ENCODE measurements at regions not wholly inside any gene's neighbourhood (a gene's known extent, or its start where the extent isn't known, plus 50 kb on each side); places are given as distances from the start of the nearest gene placed in this dataset.

DNA sequence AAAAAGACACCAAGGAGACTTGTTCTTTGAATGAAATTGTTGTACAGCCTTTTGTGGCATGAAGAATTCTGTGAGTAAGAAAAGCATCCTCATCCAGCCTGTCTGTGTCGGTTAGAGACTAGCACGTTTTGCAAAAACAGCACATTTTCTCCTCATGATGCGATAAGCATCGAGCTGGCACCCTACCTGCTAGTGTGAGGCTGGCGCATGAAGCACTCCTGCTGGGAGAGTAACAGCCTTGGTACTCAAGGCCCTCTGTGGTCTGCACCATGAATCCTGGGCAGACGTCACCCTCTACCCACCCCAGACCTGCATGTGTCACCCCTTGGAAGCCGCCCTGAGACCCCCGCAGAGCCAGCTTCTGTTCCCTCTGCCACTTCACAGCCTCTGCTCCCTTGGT lies 92.6 kb upstream of the TMEM132E start:
- CTCF ChIA-PET: no interaction called here
- Mint-ChIP-seq H3K27ac (no peak overlapping the region), H3K4me1 (no peaks in the 10 kb centered on the region), H3K27me3 (peaks cover 19 to 68% (median 49%) of the 10 kb centered on the region in 5 donors), H3K36me3 (no peaks in the 10 kb centered on the region), H3K4me3 (no peak overlapping the region), H3K9me3 (peaks cover 0 to 2% (median 0%) of the 10 kb centered on the region in 11 donors)
- no peaks in the 10 kb centered on the region for H3K27me3 ChIP-seq (ENCODE audit: control insufficient read depth in 2 of 2, insufficient read depth in 2 of 2, low read length in 2 of 2)
- POLR2A ChIA-PET: no interaction called here
- DNase-seq: no peak
- H3K36me3 ChIP-seq (ENCODE audit: control insufficient read depth in 2 of 3, insufficient read depth in 3 of 3, low read length in 3 of 3): no peaks in the 10 kb centered on the region
- intact Hi-C loops (cut with micrococcal nuclease): no loop called here
- H3K27ac ChIP-seq (ENCODE audit: low read depth, low read length): no peak overlapping the region
- no peaks in the 10 kb centered on the region for H3K4me1 ChIP-seq (ENCODE audit: control insufficient read depth in 2 of 2, insufficient read depth in 2 of 2, low read length in 2 of 2)
- no peak overlapping the region for H3K4me3 ChIP-seq (ENCODE audit: low read length)
- ATAC-seq: no peak
- no peaks in the 10 kb centered on the region for H3K9me3 ChIP-seq (ENCODE audit: control insufficient read depth in 2 of 3, low read length in 3 of 3)

DNA sequence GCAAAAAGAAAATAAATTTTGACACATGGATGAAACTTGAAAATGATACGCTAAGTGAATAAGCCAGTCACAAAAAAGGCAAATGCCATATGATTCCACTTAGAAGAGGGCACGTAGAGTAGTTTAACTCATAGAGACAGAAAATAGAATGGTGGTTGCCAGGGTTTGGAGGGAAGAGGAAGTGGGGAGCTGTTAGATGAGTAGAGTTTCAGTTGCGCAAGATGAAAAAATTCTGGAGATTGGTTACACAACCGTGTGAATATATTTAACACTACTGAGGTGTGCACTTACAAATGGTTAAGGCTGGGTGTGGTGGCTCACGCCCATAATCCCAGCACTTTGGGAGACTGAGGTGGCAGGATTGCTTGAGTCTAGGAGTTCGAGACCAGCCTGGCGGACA lies 93.4 kb upstream of the TMEM132E start:
- Mint-ChIP-seq H3K27me3 (peaks cover 20 to 61% (median 49%) of the 10 kb centered on the region in 5 donors), H3K27ac (no peak overlapping the region), H3K4me3 (no peak overlapping the region), H3K4me1 (no peaks in the 10 kb centered on the region), H3K9me3 (peaks cover 0 to 2% (median 0%) of the 10 kb centered on the region in 11 donors), H3K36me3 (no peaks in the 10 kb centered on the region)
- ChIA-PET POLR2A (no interaction called here), CTCF (interaction anchor here (0.6 kb wide), 1 partner anchor 133 kb away, joined by 3 read pairs; no protein-coding TSS in a partner anchor)
- Histone ChIP-seq H3K27ac (ENCODE audit: low read depth, low read length) (no peak overlapping the region), H3K36me3 (ENCODE audit: control insufficient read depth in 2 of 3, insufficient read depth in 3 of 3, low read length in 3 of 3) (no peaks in the 10 kb centered on the region), H3K4me1 (ENCODE audit: control insufficient read depth in 2 of 2, insufficient read depth in 2 of 2, low read length in 2 of 2) (no peaks in the 10 kb centered on the region), H3K4me3 (ENCODE audit: low read length) (no peak overlapping the region), H3K27me3 (ENCODE audit: control insufficient read depth in 2 of 2, insufficient read depth in 2 of 2, low read length in 2 of 2) (no peaks in the 10 kb centered on the region), H3K9me3 (ENCODE audit: control insufficient read depth in 2 of 3, low read length in 3 of 3) (no peaks in the 10 kb centered on the region)
- ATAC-seq: peak; percentile 22
- DNase-seq: no peak
- intact Hi-C loops (cut with micrococcal nuclease): no loop called here

DNA sequence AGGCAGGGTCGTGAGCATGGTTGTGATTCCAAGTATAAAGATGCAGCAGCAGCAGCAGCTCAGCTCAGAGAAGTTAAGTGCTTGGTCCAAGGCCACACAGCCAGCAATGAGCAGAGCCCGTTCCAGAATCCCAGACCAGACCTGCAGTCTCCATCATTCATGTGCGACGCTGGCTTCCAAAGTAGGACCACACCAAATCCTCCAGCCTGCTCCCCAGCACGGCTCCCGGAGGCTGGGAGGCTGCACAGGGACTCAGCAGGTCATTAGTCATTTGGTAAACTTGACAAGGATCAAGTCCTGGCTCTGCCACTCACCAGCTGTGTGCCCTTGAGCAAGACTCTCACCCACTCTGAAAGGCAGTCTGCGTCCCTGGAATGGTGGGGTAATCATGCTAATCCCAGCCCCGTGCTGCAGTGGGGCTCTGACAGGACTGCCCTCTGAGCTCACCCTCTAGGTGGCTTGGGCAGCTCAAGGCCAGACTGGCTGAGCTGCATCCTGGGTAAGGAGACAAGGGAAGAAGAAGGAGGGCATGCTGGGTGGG lies 95.1 kb upstream of the TMEM132E start:
- no peaks in the 10 kb centered on the region for H3K4me1 Mint-ChIP-seq
- no peaks in the 10 kb centered on the region for H3K9me3 Mint-ChIP-seq
- ATAC-seq (no peak), DNase-seq (no peak)
- H3K4me3 ChIP-seq (ENCODE audit: low read length): no peak overlapping the region
- intact Hi-C loops (cut with micrococcal nuclease): no loop called here
- peaks cover 14 to 54% (median 40%) of the 10 kb centered on the region in 5 donors for H3K27me3 Mint-ChIP-seq
- no peaks in the 10 kb centered on the region for H3K27me3 ChIP-seq (ENCODE audit: control insufficient read depth in 2 of 2, insufficient read depth in 2 of 2, low read length in 2 of 2)
- H3K4me3 Mint-ChIP-seq: no peak overlapping the region
- H3K4me1 ChIP-seq (ENCODE audit: control insufficient read depth in 2 of 2, insufficient read depth in 2 of 2, low read length in 2 of 2): no peaks in the 10 kb centered on the region
- ChIA-PET POLR2A (no interaction called here), CTCF (no interaction called here)
- H3K36me3 ChIP-seq (ENCODE audit: control insufficient read depth in 2 of 3, insufficient read depth in 3 of 3, low read length in 3 of 3): no peaks in the 10 kb centered on the region
- H3K27ac Mint-ChIP-seq: no peak overlapping the region
- H3K36me3 Mint-ChIP-seq: no peaks in the 10 kb centered on the region
- no peaks in the 10 kb centered on the region for H3K9me3 ChIP-seq (ENCODE audit: control insufficient read depth in 2 of 3, low read length in 3 of 3)
- no peak overlapping the region for H3K27ac ChIP-seq (ENCODE audit: low read depth, low read length)

DNA sequence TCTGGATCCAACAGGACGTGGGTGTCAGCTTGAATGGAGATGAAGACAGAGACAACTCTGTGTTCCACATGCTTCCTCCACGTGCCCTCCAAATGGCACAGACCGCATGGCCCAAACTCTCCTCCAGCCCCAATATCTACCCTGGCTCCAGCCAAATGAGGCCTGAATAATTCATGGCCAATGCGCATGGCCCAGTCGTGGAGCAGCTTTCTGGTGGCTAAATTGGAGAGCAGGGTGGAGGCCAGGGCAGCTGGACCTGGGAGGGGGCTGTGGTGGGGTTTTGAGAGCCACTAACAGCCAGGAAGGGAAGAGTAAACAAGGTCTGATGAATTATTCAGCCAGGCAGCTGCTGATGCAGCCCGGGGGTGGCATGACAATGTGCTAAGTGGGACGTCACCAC lies 96.7 kb upstream of the TMEM132E start:
- H3K36me3 Mint-ChIP-seq: no peaks in the 10 kb centered on the region
- H3K4me3 Mint-ChIP-seq: no peak overlapping the region
- no peak overlapping the region for H3K27ac Mint-ChIP-seq
- no peaks in the 10 kb centered on the region for H3K36me3 ChIP-seq (ENCODE audit: control insufficient read depth in 2 of 3, insufficient read depth in 3 of 3, low read length in 3 of 3)
- no peak overlapping the region for H3K4me3 ChIP-seq (ENCODE audit: low read length)
- H3K27ac ChIP-seq (ENCODE audit: low read depth, low read length): no peak overlapping the region
- H3K4me1 ChIP-seq (ENCODE audit: control insufficient read depth in 2 of 2, insufficient read depth in 2 of 2, low read length in 2 of 2): no peaks in the 10 kb centered on the region
- H3K4me1 Mint-ChIP-seq: no peaks in the 10 kb centered on the region
- no peaks in the 10 kb centered on the region for H3K9me3 Mint-ChIP-seq
- no peaks in the 10 kb centered on the region for H3K9me3 ChIP-seq (ENCODE audit: control insufficient read depth in 2 of 3, low read length in 3 of 3)
- peaks cover 10 to 43% (median 30%) of the 10 kb centered on the region in 5 donors for H3K27me3 Mint-ChIP-seq
- DNase-seq (no peak), ATAC-seq (no peak)
- CTCF ChIA-PET: no interaction called here
- POLR2A ChIA-PET: no interaction called here
- intact Hi-C loops (cut with micrococcal nuclease): no loop called here
- no peaks in the 10 kb centered on the region for H3K27me3 ChIP-seq (ENCODE audit: control insufficient read depth in 2 of 2, insufficient read depth in 2 of 2, low read length in 2 of 2)

DNA sequence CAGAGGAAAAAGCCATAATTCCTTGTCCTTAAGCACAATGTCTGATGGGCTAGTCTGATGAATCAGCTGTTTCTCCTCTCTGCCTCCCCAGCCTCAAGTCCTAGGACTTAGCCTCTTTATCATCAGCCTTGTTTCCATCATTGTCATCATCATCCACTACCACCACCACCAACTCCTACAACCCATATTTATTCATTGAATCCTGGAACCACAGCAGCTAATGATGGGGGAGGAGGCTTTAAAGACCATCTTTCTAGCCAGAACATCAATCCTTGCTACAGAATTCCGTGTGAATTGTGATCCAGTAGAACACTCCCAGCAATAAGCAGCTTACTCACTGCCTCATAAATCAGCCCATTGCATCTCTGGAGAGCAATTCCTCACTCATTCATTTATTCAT lies 97.6 kb upstream of the TMEM132E start:
- H3K27me3 Mint-ChIP-seq: peaks cover 7 to 38% (median 22%) of the 10 kb centered on the region in 5 donors
- H3K36me3 Mint-ChIP-seq: no peaks in the 10 kb centered on the region
- CTCF ChIA-PET: no interaction called here
- no peaks in the 10 kb centered on the region for H3K4me1 Mint-ChIP-seq
- no peaks in the 10 kb centered on the region for H3K36me3 ChIP-seq (ENCODE audit: control insufficient read depth in 2 of 3, insufficient read depth in 3 of 3, low read length in 3 of 3)
- no peaks in the 10 kb centered on the region for H3K9me3 ChIP-seq (ENCODE audit: control insufficient read depth in 2 of 3, low read length in 3 of 3)
- ATAC-seq: no peak
- H3K4me3 ChIP-seq (ENCODE audit: low read length): no peak overlapping the region
- no peaks in the 10 kb centered on the region for H3K9me3 Mint-ChIP-seq
- no peak overlapping the region for H3K27ac Mint-ChIP-seq
- H3K27me3 ChIP-seq (ENCODE audit: control insufficient read depth in 2 of 2, insufficient read depth in 2 of 2, low read length in 2 of 2): no peaks in the 10 kb centered on the region
- no peak overlapping the region for H3K4me3 Mint-ChIP-seq
- H3K27ac ChIP-seq (ENCODE audit: low read depth, low read length): no peak overlapping the region
- DNase-seq: no peak
- POLR2A ChIA-PET: no interaction called here
- no peaks in the 10 kb centered on the region for H3K4me1 ChIP-seq (ENCODE audit: control insufficient read depth in 2 of 2, insufficient read depth in 2 of 2, low read length in 2 of 2)
- intact Hi-C loops (cut with micrococcal nuclease): no loop called here

DNA sequence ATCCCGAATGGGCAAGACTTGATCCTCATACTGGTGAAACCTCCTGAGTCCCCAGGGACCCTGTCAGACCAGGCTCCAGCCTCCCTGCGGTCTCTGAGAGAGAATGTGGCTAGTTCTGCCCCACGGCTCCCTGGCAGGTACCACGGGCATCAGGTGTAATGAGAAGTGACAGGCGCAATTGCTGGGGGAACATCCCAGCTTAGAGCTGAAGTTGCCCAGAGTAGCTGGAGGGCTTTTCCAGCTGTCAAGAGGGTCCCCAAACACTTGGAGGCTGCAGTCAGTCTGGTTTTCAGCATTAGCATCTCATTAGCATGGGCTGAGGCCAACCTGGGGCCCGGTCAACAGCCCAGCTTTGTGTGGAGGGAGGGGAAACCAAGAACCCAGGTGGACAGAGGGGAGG lies 100.0 kb upstream of the TMEM132E start:
- Mint-ChIP-seq H3K4me3 (no peak overlapping the region), H3K27ac (no peak overlapping the region), H3K36me3 (no peaks in the 10 kb centered on the region), H3K9me3 (no peaks in the 10 kb centered on the region), H3K27me3 (peaks cover 12 to 36% (median 18%) of the 10 kb centered on the region in 5 donors), H3K4me1 (no peaks in the 10 kb centered on the region)
- Histone ChIP-seq H3K9me3 (ENCODE audit: control insufficient read depth in 2 of 3, low read length in 3 of 3) (no peaks in the 10 kb centered on the region), H3K4me3 (ENCODE audit: low read length) (no peak overlapping the region), H3K36me3 (ENCODE audit: control insufficient read depth in 2 of 3, insufficient read depth in 3 of 3, low read length in 3 of 3) (no peaks in the 10 kb centered on the region), H3K27ac (ENCODE audit: low read depth, low read length) (no peak overlapping the region), H3K27me3 (ENCODE audit: control insufficient read depth in 2 of 2, insufficient read depth in 2 of 2, low read length in 2 of 2) (no peaks in the 10 kb centered on the region), H3K4me1 (ENCODE audit: control insufficient read depth in 2 of 2, insufficient read depth in 2 of 2, low read length in 2 of 2) (no peaks in the 10 kb centered on the region)
- ATAC-seq: no peak
- ChIA-PET POLR2A (no interaction called here), CTCF (no interaction called here)
- no peak for DNase-seq
- intact Hi-C loops (cut with micrococcal nuclease): no loop called here

DNA sequence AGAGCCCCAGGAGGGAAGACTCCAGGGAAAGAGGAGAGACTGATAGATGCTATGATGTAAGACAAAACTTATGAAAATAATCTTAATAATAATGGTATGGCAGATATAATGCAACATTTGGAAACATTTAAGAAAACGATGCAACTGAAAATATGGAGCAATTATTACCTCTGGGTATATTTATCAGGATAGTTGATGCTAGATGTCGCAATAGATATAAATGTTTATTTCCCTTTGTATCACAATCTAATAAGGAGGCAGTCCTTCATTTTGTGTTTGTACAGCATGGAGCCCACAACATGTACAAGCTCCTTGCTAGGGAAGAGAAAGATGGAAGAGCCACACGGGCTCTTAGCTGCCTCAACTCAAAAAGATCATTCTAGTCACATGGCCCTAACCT lies 101.1 kb upstream of the TMEM132E start:
- ATAC-seq (no peak), DNase-seq (no peak)
- H3K27ac ChIP-seq (ENCODE audit: low read depth, low read length): no peak overlapping the region
- no peak overlapping the region for H3K4me3 ChIP-seq (ENCODE audit: low read length)
- intact Hi-C loops (cut with micrococcal nuclease): no loop called here
- H3K27ac Mint-ChIP-seq: no peak overlapping the region
- H3K27me3 Mint-ChIP-seq: peaks cover 8 to 25% (median 16%) of the 10 kb centered on the region in 5 donors
- no peaks in the 10 kb centered on the region for H3K4me1 Mint-ChIP-seq
- H3K9me3 ChIP-seq (ENCODE audit: control insufficient read depth in 2 of 3, low read length in 3 of 3): no peaks in the 10 kb centered on the region
- POLR2A ChIA-PET: no interaction called here
- H3K4me1 ChIP-seq (ENCODE audit: control insufficient read depth in 2 of 2, insufficient read depth in 2 of 2, low read length in 2 of 2): no peaks in the 10 kb centered on the region
- CTCF ChIA-PET: no interaction called here
- no peaks in the 10 kb centered on the region for H3K36me3 Mint-ChIP-seq
- H3K36me3 ChIP-seq (ENCODE audit: control insufficient read depth in 2 of 3, insufficient read depth in 3 of 3, low read length in 3 of 3): no peaks in the 10 kb centered on the region
- no peaks in the 10 kb centered on the region for H3K27me3 ChIP-seq (ENCODE audit: control insufficient read depth in 2 of 2, insufficient read depth in 2 of 2, low read length in 2 of 2)
- no peak overlapping the region for H3K4me3 Mint-ChIP-seq
- no peaks in the 10 kb centered on the region for H3K9me3 Mint-ChIP-seq

Data from naive thymus-derived CD4-positive, alpha-beta T cell (primary cell).